PFSK-1 (cell line): ENCODE measurements at regions not wholly inside any gene's neighbourhood (a gene's known extent, or its start where the extent isn't known, plus 50 kb on each side); places are given as distances from the start of the nearest gene placed in this dataset.

Source experiments
- FOXP2 ChIP-seq: optimal IDR thresholded peaks from 2 replicates; pipeline ENCODE3; 2011; ENCODE audit warnings: borderline replicate concordance, control low read depth, inconsistent platforms; ENCODE audit not compliant: insufficient read depth; ENCODE audit errors: extremely low read length, extremely low read depth
- POLR2AphosphoS5 ChIP-seq: IDR thresholded peaks from 2 replicates; pipeline ENCODE4 v1.6.1; 2012; ENCODE audit warnings: low read depth, mild to moderate bottlenecking, control low read depth, low read length, moderate library complexity
- SIN3A ChIP-seq: IDR thresholded peaks from 2 replicates; pipeline ENCODE4 v1.6.1; 2012; ENCODE audit warnings: mild to moderate bottlenecking, low read length, moderate library complexity, borderline replicate concordance; ENCODE audit not compliant: insufficient read depth
- TAF1 ChIP-seq: IDR thresholded peaks from 2 replicates; pipeline ENCODE4 v1.6.1; 2012; ENCODE audit warnings: low read length, control low read depth, borderline replicate concordance; ENCODE audit not compliant: insufficient read depth
- TF ChIP-seq, protein P1 (sequence below), 2 experiments: IDR thresholded peaks; 2 replicates each; pipeline versions ENCODE4 v1.6.1 to v1.8.0; 2011 to 2012; ENCODE audit warnings: low read depth in 2 of 2, low read length in 2 of 2, control low read depth in 1 of 2, inconsistent platforms in 1 of 2, mild to moderate bottlenecking in 1 of 2, moderate library complexity in 1 of 2; ENCODE audit not compliant: insufficient read depth in 1 of 2

DNA sequence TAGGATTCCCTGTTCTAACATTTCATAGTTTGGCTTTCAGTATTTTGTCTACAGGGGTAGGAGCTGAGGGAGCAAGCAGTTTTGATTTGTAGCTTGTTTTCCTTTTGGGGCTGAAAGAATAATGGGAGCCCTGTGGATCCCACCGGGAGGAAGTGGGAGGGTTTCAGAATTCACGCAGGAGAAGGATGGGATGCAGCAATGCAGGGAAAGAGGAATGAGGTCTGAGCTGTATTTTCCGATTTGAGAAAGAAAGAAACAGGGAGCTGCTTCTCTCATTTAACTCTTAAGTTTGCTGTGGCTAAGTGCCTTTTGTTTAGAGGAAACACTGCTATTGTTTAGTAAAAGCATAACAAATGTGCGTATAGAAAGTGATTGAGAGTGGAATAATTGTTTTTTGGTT, 141.0 kb downstream of the ADCYAP1 start:
- TF ChIP-seq, protein P1, sequence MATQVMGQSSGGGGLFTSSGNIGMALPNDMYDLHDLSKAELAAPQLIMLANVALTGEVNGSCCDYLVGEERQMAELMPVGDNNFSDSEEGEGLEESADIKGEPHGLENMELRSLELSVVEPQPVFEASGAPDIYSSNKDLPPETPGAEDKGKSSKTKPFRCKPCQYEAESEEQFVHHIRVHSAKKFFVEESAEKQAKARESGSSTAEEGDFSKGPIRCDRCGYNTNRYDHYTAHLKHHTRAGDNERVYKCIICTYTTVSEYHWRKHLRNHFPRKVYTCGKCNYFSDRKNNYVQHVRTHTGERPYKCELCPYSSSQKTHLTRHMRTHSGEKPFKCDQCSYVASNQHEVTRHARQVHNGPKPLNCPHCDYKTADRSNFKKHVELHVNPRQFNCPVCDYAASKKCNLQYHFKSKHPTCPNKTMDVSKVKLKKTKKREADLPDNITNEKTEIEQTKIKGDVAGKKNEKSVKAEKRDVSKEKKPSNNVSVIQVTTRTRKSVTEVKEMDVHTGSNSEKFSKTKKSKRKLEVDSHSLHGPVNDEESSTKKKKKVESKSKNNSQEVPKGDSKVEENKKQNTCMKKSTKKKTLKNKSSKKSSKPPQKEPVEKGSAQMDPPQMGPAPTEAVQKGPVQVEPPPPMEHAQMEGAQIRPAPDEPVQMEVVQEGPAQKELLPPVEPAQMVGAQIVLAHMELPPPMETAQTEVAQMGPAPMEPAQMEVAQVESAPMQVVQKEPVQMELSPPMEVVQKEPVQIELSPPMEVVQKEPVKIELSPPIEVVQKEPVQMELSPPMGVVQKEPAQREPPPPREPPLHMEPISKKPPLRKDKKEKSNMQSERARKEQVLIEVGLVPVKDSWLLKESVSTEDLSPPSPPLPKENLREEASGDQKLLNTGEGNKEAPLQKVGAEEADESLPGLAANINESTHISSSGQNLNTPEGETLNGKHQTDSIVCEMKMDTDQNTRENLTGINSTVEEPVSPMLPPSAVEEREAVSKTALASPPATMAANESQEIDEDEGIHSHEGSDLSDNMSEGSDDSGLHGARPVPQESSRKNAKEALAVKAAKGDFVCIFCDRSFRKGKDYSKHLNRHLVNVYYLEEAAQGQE (IDR thresholded peaks at IDR 0.05; ENCODE audit: insufficient read depth in 1 of 2, low read depth in 2 of 2, low read length in 2 of 2) = no peak
- TF ChIP-seq POLR2AphosphoS5 = no peak
- no peak for TF ChIP-seq FOXP2
- TF ChIP-seq SIN3A = no peak
- TF ChIP-seq TAF1 = no peak

GRCh38 chr18:1047406-1047805, 142.7 kb downstream of the ADCYAP1 start:
- TF ChIP-seq FOXP2 (no peak), POLR2AphosphoS5 (no peak), TAF1 (no peak), SIN3A (no peak)
- TF ChIP-seq, protein P1 (IDR thresholded peaks at IDR 0.05; ENCODE audit: insufficient read depth in 1 of 2, low read depth in 2 of 2, low read length in 2 of 2) = no peak

- TF ChIP-seq SIN3A = no peak
- TF ChIP-seq TAF1 = no peak
- TF ChIP-seq POLR2AphosphoS5 = no peak
- TF ChIP-seq, protein P1 (IDR thresholded peaks at IDR 0.05; ENCODE audit: insufficient read depth in 1 of 2, low read depth in 2 of 2, low read length in 2 of 2) = no peak
- no peak for TF ChIP-seq FOXP2
Measured at GRCh38 chr18:1048032-1048431, 143.4 kb downstream of the ADCYAP1 start.

DNA sequence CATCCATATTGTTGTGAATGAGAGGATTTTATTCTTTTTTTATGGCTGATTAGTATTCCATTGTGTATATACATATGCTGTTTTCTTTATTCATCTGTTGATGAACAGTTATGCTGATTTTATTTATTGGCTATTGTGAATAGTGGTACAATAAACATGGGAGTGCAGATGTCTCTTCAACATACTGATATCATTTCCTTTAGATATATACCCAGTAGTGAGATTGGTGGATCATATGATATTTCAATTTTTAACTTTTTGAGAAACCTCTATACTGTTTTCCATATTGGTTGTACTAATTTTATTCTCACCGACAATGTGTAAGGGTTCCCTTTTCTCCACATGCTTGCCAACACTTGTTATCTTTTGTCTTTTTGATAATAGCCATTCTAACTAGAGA, 144.5 kb downstream of the ADCYAP1 start:
- TF ChIP-seq TAF1 = no peak
- no peak for TF ChIP-seq POLR2AphosphoS5
- TF ChIP-seq, protein P1 (IDR thresholded peaks at IDR 0.05; ENCODE audit: insufficient read depth in 1 of 2, low read depth in 2 of 2, low read length in 2 of 2) = no peak
- TF ChIP-seq SIN3A = no peak
- no peak for TF ChIP-seq FOXP2

DNA sequence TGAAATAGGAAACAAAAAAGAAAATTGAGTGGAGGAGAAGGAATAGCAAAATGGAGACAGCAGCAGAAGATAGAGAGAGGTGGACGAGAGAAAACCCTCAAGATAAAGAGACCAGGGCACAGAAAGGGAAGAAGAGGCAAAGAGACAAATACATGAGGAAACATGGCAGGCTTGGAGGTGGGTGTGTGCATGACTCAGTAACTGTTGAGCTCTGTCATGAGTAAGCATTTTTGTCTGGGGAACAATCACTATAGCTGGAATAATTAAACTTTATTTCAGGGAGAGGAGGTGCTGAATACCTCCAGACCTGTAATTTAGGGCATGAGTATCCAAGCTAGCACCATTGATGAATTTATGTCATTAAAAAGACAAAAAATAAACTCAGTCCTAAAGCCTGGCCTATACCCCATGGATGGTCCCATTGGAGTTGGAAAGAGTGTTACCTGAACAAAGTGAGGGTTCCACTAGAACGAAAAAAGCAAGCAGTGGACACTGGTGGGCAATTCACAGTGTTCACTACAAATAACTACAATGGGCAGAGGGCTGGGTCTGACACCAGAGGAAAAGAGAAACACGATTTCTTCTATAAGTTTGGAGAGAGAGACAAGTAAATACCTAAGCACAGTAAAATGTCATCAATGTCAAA, 145.5 kb downstream of the ADCYAP1 start:
- no peak for TF ChIP-seq SIN3A
- TF ChIP-seq, protein P1 (IDR thresholded peaks at IDR 0.05; ENCODE audit: insufficient read depth in 1 of 2, low read depth in 2 of 2, low read length in 2 of 2) = no peak
- TF ChIP-seq TAF1 = no peak
- TF ChIP-seq POLR2AphosphoS5 = no peak
- TF ChIP-seq FOXP2 = no peak
